Stomach (tissue), 4 donors: ENCODE measurements at regions not wholly inside any gene's neighbourhood (a gene's known extent, or its start where the extent isn't known, plus 50 kb on each side); places are given as distances from the start of the nearest gene placed in this dataset.

Experiments used
- EP300 ChIP-seq: sonication (generic); formaldehyde crosslinking; IDR thresholded peaks from one replicate; pipeline ENCODE4 v1.6.1; 2017; ENCODE audit warnings: antibody characterized with exemption
- POLR2A ChIP-seq, 4 donors: fragments of 450-650 bp; IDR thresholded peaks; one replicate each; pipeline ENCODE4 v1.6.1; 2016; ENCODE audit warnings: antibody characterized with exemption in 4 of 4, control low read depth in 2 of 4, mild to moderate bottlenecking in 1 of 4, moderate library complexity in 1 of 4
- TF ChIP-seq, protein P1 (sequence below), 7 experiments: fragments of 450-650 bp in 4 of 7; fragments of 200-600 bp in 3 of 7; sonication (generic) in 3 of 7; IDR thresholded peaks; one replicate each; pipeline ENCODE4 v1.5.1; 2016 to 2019; ENCODE audit warnings: antibody characterized with exemption in 7 of 7, control low read depth in 2 of 7, mild to moderate bottlenecking in 1 of 7

DNA sequence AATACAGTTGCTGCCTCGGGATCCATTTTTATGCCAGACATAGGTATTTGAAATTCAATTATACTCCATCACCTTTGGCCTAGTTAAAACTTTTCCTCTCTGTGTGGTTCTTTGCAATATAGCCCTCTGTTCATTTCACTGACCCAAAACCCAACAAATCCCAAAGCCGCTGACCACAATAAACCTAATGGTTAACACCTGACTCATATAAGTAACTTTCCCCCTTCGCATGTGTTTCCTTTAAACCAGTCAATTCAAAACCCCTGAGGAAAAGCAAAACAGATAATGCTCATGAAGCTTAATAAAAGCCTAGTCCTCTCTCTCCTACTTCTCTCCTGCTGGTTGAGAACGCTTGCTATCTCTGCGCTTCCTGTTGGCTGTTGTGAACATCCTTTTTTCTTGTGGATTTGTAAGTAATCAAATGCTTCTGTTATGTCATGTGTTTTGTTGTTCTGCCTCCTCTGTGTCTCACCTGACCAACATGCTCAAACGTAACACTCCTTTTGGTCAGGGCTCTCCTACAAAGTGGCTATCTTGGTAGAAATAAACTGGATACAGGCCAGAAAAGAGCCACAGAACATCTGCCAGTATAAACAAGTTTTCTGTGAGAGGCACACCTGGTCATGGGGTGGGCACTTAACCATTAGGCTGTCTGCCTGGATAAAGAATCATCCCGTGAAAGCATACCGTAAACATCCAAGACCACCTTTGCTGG lies 652.6 kb downstream of the METTL15 start:
- TF ChIP-seq, protein P1, sequence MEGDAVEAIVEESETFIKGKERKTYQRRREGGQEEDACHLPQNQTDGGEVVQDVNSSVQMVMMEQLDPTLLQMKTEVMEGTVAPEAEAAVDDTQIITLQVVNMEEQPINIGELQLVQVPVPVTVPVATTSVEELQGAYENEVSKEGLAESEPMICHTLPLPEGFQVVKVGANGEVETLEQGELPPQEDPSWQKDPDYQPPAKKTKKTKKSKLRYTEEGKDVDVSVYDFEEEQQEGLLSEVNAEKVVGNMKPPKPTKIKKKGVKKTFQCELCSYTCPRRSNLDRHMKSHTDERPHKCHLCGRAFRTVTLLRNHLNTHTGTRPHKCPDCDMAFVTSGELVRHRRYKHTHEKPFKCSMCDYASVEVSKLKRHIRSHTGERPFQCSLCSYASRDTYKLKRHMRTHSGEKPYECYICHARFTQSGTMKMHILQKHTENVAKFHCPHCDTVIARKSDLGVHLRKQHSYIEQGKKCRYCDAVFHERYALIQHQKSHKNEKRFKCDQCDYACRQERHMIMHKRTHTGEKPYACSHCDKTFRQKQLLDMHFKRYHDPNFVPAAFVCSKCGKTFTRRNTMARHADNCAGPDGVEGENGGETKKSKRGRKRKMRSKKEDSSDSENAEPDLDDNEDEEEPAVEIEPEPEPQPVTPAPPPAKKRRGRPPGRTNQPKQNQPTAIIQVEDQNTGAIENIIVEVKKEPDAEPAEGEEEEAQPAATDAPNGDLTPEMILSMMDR (IDR thresholded peaks at IDR 0.05): no peak
- TF ChIP-seq EP300: no peak
- TF ChIP-seq POLR2A (IDR thresholded peaks at IDR 0.05): no peak
